VCaP (cell line): ENCODE measurements at regions not wholly inside any gene's neighbourhood (a gene's known extent, or its start where the extent isn't known, plus 50 kb on each side); places are given as distances from the start of the nearest gene placed in this dataset.

ENCODE experiments used
- H3K27ac ChIP-seq: fragments of 450-650 bp; 2 replicates; pipeline ENCODE4 v1.5.1; 2017
- TF ChIP-seq, protein P1 (sequence below): fragments of 450-650 bp; conservative IDR thresholded peaks from 2 replicates; pipeline ENCODE4 v1.5.1; 2017; ENCODE audit warnings: mild to moderate bottlenecking, moderate library complexity

DNA sequence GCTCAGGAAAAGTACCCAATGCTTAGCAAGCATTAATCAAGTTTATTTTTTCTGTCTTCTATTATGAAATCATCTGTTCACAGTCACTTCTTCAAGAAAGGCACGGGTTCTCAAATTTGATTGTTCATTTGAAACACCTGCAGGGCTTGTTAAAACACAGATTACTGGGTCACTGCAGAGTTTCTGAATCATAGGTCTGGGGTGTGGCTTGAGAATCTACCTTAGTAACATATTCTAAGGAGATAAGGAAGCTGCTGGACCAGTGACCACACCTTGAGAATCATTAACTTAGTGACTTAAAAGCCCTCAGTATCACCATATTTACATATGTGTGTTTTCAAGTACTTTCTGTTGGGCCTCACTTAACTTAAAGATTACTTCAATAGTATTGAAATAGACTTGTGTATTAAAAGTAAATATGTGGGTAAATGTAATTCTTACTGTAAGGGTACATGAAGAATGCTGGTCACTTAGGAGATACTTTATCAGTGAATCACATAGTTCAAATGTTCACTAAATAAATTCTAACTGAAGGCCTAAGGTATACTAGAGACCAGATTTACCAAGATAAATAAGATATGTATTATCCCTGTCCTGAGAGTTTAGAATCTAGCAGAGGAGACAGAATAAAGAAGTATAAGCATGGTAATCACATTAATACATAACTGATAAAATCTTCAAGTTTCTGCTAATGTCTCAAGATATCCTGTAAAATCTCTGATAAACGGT lies 1342.1 kb upstream of the C9orf72 start:
- TF ChIP-seq, protein P1, sequence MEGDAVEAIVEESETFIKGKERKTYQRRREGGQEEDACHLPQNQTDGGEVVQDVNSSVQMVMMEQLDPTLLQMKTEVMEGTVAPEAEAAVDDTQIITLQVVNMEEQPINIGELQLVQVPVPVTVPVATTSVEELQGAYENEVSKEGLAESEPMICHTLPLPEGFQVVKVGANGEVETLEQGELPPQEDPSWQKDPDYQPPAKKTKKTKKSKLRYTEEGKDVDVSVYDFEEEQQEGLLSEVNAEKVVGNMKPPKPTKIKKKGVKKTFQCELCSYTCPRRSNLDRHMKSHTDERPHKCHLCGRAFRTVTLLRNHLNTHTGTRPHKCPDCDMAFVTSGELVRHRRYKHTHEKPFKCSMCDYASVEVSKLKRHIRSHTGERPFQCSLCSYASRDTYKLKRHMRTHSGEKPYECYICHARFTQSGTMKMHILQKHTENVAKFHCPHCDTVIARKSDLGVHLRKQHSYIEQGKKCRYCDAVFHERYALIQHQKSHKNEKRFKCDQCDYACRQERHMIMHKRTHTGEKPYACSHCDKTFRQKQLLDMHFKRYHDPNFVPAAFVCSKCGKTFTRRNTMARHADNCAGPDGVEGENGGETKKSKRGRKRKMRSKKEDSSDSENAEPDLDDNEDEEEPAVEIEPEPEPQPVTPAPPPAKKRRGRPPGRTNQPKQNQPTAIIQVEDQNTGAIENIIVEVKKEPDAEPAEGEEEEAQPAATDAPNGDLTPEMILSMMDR, result no peak
- H3K27ac ChIP-seq, result no peak overlapping the region

DNA sequence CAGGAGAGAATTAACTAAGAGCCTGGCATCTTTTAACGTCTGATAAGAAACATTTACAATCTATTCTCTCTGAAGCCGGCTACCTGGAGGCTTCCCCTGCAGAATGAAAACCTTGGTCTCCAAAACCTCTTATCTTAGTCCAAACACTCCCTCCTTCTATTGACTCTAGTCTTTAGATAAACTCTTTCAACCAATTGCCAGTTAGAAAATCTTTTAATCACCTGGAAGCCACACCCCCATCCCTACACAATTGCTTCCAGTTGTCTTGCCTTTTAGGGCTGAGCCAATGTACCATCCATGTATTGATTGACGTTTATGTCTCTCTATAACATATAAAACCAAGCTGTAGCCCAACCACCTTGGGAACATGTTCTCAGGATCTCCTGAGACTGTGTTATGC lies 1343.1 kb upstream of the C9orf72 start:
- H3K27ac ChIP-seq, result no peak overlapping the region
- TF ChIP-seq, protein P1, result no peak

DNA sequence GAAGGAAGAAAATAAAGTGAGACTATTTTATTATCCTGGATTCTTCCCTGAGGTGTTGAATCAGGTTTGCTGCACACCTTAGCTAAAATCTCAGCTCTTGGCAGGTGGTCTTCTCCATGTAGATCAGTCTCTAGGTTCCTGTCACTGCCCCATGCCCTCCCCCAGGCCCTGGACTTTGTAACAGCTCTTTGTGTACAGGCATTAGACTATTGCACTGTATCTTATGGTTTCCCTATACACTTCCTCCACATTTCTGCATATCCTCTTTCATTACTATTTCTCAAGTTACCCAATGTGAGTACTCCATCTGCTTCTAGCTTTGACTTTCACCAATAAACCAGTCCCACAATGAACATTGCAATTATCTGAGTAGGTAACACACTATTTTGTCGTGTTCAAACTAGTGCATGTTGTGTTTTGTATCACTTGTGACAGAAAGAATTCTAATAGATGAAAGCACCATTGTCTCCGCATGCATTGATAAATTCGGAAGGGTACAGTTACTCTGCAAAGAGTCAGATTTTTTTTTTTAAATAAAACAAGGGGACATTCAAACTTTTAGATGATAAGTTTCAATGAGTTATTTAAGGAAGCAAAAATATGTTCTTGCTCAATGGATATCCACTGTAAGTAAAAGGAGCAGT lies 1348.7 kb upstream of the C9orf72 start:
- H3K27ac ChIP-seq, result no peak overlapping the region
- TF ChIP-seq, protein P1, result no peak

DNA sequence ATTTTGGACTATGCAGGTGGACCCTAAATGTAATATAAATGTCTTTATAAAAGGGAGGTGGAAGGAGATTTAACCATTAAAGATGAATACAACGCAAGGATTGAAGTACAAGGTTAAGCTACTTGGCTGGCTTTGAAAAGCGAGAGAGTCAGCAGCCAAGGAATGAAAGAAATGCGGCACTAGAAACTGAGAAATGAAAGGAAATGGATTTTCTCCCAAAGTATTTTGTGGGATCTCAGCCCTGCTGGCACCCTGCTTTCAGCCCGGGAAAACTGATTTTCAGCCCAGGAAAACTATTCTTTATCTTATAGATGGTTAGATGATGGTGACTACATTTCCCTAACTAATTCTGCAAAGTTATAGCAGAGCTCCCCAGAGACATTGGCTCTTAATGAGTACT lies 1349.6 kb upstream of the C9orf72 start:
- TF ChIP-seq, protein P1, result no peak
- no peak overlapping the region for H3K27ac ChIP-seq

DNA sequence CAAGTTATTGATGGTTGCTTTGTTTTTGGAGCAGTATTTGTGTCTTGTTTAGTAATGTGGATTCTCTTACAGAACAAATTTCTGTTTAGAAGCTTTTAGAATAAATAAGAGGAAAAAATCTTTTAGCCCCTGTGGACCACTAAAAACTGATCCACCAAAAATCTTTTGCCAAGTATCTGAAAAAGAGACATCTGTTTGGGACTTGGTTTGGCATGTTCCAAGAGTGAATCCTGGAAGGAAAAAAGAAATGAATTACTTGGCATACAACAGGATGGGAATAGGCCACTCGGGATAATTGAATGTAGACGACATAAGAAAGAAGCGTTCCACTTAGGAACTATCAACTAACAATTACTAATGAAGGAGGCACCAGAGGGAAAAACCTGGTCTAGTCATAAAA lies 1350.1 kb upstream of the C9orf72 start:
- TF ChIP-seq, protein P1, result no peak
- H3K27ac ChIP-seq, result no peak overlapping the region

DNA sequence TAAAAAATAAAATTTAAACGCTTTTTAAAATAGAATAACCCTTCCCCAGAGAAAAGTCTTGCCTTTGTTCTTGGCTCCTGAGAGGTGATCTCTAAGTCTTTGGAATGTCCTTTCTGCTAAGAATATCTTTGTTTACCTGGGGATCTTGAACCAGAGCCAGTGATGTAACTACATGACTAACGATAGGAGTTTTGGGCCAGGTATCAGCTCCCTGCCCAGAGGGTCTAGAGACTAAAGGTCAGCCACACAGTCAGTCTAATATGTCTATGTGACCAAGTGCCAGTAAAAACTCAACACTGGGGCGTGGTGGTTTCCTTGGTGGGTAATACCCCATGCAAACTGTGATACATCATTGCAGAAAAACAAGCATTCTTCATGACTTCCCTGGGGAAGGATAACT lies 1351.9 kb upstream of the C9orf72 start:
- H3K27ac ChIP-seq, result no peak overlapping the region
- TF ChIP-seq, protein P1, result no peak

DNA sequence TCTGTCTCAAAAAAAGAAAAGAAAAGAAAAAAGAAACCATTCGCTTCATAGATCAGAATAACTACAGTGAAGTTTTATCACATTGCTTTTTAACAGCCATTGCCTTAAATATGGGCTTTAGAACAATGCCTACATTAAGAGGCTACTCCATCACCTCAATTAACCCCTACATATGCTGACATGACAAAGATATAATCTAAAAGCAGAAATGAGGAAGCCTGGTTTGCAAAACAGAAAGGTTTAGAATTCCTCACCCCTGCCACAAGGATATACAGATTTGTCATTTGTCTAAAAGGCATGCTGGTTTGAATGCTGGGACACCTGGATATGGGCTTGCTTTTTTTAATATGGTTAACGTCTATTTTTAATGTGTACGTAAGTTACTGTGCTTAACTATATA lies 1353.0 kb upstream of the C9orf72 start:
- no peak overlapping the region for H3K27ac ChIP-seq
- TF ChIP-seq, protein P1, result no peak
